HCT116 (cell line): ENCODE measurements at regions not wholly inside any gene's neighbourhood (a gene's known extent, or its start where the extent isn't known, plus 50 kb on each side); places are given as distances from the start of the nearest gene placed in this dataset.

Experiments
- ATAC-seq: fragments of 200-7000 bp; cut with Tn5 transposase; 2 replicates; pipeline ENCODE4 v1.9.1; 2020; ENCODE audit warnings: mild to moderate bottlenecking, moderate library complexity
- BruUV-seq: library from RNA; stranded (reverse); fragments of 400-500 nt; replicated peaks from 2 replicates; lab custom pipeline; 2021; lab: Mats Ljungman, UMichigan
- CTCF ChIA-PET: fragments of 300-600 bp; sonication (Branson Sonifier 250); formaldehyde crosslinking; loops from one replicate; lab custom pipeline; 2021; ENCODE audit warnings: antibody characterized with exemption; lab: Charles Lee
- POLR2A ChIA-PET: fragments of 300-600, 350-600 bp; sonication (Branson Sonifier 250); formaldehyde crosslinking; loops from one replicate; lab custom pipeline; 2021; ENCODE audit warnings: antibody characterized with exemption; lab: Charles Lee
- RAD21 ChIA-PET, 2 experiments: fragments of 300-600 bp; sonication (Branson Sonifier 250); formaldehyde crosslinking; loops; one replicate each; lab custom pipeline; 2023; ENCODE audit warnings: low total read pairs in 2 of 2; ENCODE audit not compliant: uncharacterized antibody in 2 of 2, unreplicated experiment in 2 of 2, low non-redundant PET in 1 of 2; lab: Charles Lee
- DNase-seq: peaks from one replicate; pipeline ENCODE4 v3.0.0-alpha.2; 2010; ENCODE audit warnings: low read depth, low spot score
- H2AFZ ChIP-seq: fragments of 200-600 bp; shearing (Covaris generic), sonication (generic); 2 replicates; pipeline ENCODE4 v1.6.1; 2017; ENCODE audit warnings: low read depth, mixed run types, mixed read lengths, antibody characterized with exemption, low read length; ENCODE audit not compliant: poor library complexity, severe bottlenecking
- H3K27ac ChIP-seq: 2 replicates; pipeline ENCODE4 v1.5.1; 2012; ENCODE audit warnings: low read depth, low read length
- H3K27me3 ChIP-seq: fragments of 200-600 bp; sonication (generic); 2 replicates; pipeline ENCODE4 v1.6.1; 2016; ENCODE audit warnings: mixed run types, low read length, mixed read lengths; ENCODE audit not compliant: insufficient read depth
- H3K36me3 ChIP-seq, 2 experiments: fragments of 200-500 bp in 1 of 2; fragments of 200-600 bp in 1 of 2; sonication (Bioruptor generic) in 1 of 2; sonication (generic) in 1 of 2; 2 replicates each; pipeline versions ENCODE4 v1.5.1 to v1.6.1; 2014 to 2016; ENCODE audit warnings: low read length in 2 of 2, inconsistent platforms in 1 of 2, mixed read lengths in 1 of 2, mixed run types in 1 of 2; ENCODE audit not compliant: insufficient read depth in 2 of 2, control insufficient read depth in 1 of 2
- H3K4me1 ChIP-seq, 2 experiments: fragments of 200-600 bp in 1 of 2; sonication (generic) in 1 of 2; 2 replicates each; pipeline versions ENCODE4 v1.5.1 to v1.6.1; 2012 to 2017; ENCODE audit warnings: low read length in 2 of 2, inconsistent platforms in 1 of 2, mild to moderate bottlenecking in 1 of 2, mixed read lengths in 1 of 2, mixed run types in 1 of 2, moderate library complexity in 1 of 2; ENCODE audit not compliant: insufficient read depth in 2 of 2, control insufficient read depth in 1 of 2
- H3K4me2 ChIP-seq: fragments of 200-600 bp; sonication (generic); 2 replicates; pipeline ENCODE4 v1.6.1; 2017; ENCODE audit warnings: mixed run types, low read length, mixed read lengths
- H3K4me3 ChIP-seq, 2 experiments: fragments of 200-600 bp in 1 of 2; sonication (generic) in 1 of 2; replicated peaks in 1 of 2; 2 replicates each; pipeline ENCODE4 v1.5.1; 2011 to 2016; ENCODE audit warnings: low read length in 2 of 2, control low read depth in 1 of 2, low read depth in 1 of 2, mild to moderate bottlenecking in 1 of 2, mixed read lengths in 1 of 2, mixed run types in 1 of 2
- H3K79me2 ChIP-seq: fragments of 200-600 bp; sonication (generic); 2 replicates; pipeline ENCODE4 v1.6.1; 2017; ENCODE audit warnings: mild to moderate bottlenecking, mixed run types, low read length, moderate library complexity, mixed read lengths; ENCODE audit not compliant: insufficient read depth
- H3K9ac ChIP-seq: fragments of 200-600 bp; sonication (generic); 2 replicates; pipeline ENCODE4 v1.6.1; 2016; ENCODE audit warnings: low read length, mixed read lengths
- H3K9me2 ChIP-seq: fragments of 200-600 bp; sonication (generic), shearing (Covaris generic); 2 replicates; pipeline ENCODE4 v1.6.1; 2017; ENCODE audit warnings: mixed run types, mild to moderate bottlenecking, moderate library complexity; ENCODE audit not compliant: insufficient read depth
- H3K9me3 ChIP-seq, 2 experiments: fragments of 200-500 bp in 1 of 2; fragments of 200-600 bp in 1 of 2; sonication (Bioruptor generic) in 1 of 2; sonication (generic) in 1 of 2; 2 replicates each; pipeline ENCODE4 v1.6.1; 2014 to 2017; ENCODE audit warnings: low read length in 2 of 2, mixed read lengths in 2 of 2, inconsistent platforms in 1 of 2, low read depth in 1 of 2, mild to moderate bottlenecking in 1 of 2, mixed run types in 1 of 2, moderate library complexity in 1 of 2; ENCODE audit not compliant: control insufficient read depth in 1 of 2, insufficient read depth in 1 of 2
- H4K20me1 ChIP-seq: fragments of 200-600 bp; sonication (generic), shearing (Covaris generic); 2 replicates; pipeline ENCODE4 v1.6.1; 2017; ENCODE audit warnings: mixed run types, mild to moderate bottlenecking, moderate library complexity; ENCODE audit not compliant: insufficient read depth
- CBX3 ChIP-seq: IDR thresholded peaks from 2 replicates; pipeline ENCODE4 v1.6.1; 2012; ENCODE audit warnings: low read depth
- CTCF ChIP-seq, 3 experiments: fragments of 200-600 bp in 1 of 3; sonication (generic) in 1 of 3; IDR thresholded peaks in 2 of 3; conservative IDR thresholded peaks in 1 of 3; 2 replicates each; pipeline ENCODE4 v1.5.1; 2012 to 2017; ENCODE audit warnings: low read depth in 2 of 3, low read length in 2 of 3, antibody characterized with exemption in 1 of 3, borderline replicate concordance in 1 of 3, control low read depth in 1 of 3, mild to moderate bottlenecking in 1 of 3, mixed read lengths in 1 of 3, mixed run types in 1 of 3, moderate library complexity in 1 of 3; ENCODE audit not compliant: insufficient read depth in 1 of 3
- EGR1 ChIP-seq: IDR thresholded peaks from 2 replicates; pipeline ENCODE4 v1.6.1; 2012; ENCODE audit warnings: low read depth
- ELF1 ChIP-seq: IDR thresholded peaks from 2 replicates; pipeline ENCODE4 v1.6.1; 2012; ENCODE audit warnings: low read depth, borderline replicate concordance
- EZH2phosphoT487 ChIP-seq: fragments of 200-600 bp; IDR thresholded peaks from 2 replicates; pipeline ENCODE4 v1.6.1; 2018; ENCODE audit warnings: antibody characterized with exemption, borderline replicate concordance
- FOSL1 ChIP-seq: IDR thresholded peaks from 2 replicates; pipeline ENCODE4 v1.6.1; 2012; ENCODE audit warnings: low read depth
- JUND ChIP-seq: IDR thresholded peaks from 2 replicates; pipeline ENCODE4 v1.6.1; 2012
- MAX ChIP-seq: IDR thresholded peaks from 2 replicates; pipeline ENCODE4 v1.6.1; 2012
- POLR2A ChIP-seq: IDR thresholded peaks from 2 replicates; pipeline ENCODE4 v1.7.0; 2011; ENCODE audit warnings: borderline replicate concordance; ENCODE audit not compliant: insufficient read depth, insufficient read length; ENCODE audit errors: extremely low read depth
- POLR2AphosphoS5 ChIP-seq: IDR thresholded peaks from 2 replicates; pipeline ENCODE4 v1.6.1; 2011; ENCODE audit warnings: mild to moderate bottlenecking, low read depth, low read length, moderate library complexity
- RAD21 ChIP-seq: IDR thresholded peaks from 2 replicates; pipeline ENCODE4 v1.6.1; 2012; ENCODE audit warnings: low read depth, mild to moderate bottlenecking
- SIN3A ChIP-seq: IDR thresholded peaks from 2 replicates; pipeline ENCODE4 v1.6.1; 2012; ENCODE audit warnings: low read depth
- SP1 ChIP-seq: IDR thresholded peaks from 2 replicates; pipeline ENCODE4 v1.6.1; 2012; ENCODE audit warnings: low read depth
- SRF ChIP-seq: IDR thresholded peaks from 2 replicates; pipeline ENCODE4 v1.6.1; 2012; ENCODE audit warnings: low read depth
- TCF7L2 ChIP-seq: IDR thresholded peaks from 2 replicates; pipeline ENCODE4 v1.7.0; 2011; ENCODE audit warnings: borderline replicate concordance, inconsistent platforms; ENCODE audit not compliant: insufficient read depth, insufficient read length; ENCODE audit errors: extremely low read depth
- YY1 ChIP-seq: IDR thresholded peaks from 2 replicates; pipeline ENCODE4 v1.6.1; 2011; ENCODE audit warnings: low read length, low read depth, moderate library complexity, mild to moderate bottlenecking; ENCODE audit not compliant: insufficient replicate concordance; ENCODE audit errors: extremely low read depth
- ZBTB33 ChIP-seq: IDR thresholded peaks from 2 replicates; pipeline ENCODE4 v1.6.1; 2011; ENCODE audit warnings: mild to moderate bottlenecking, low read length, moderate library complexity; ENCODE audit not compliant: insufficient replicate concordance; ENCODE audit errors: extremely low read depth
- ZFX ChIP-seq: fragments of 450-650 bp; IDR thresholded peaks from 2 replicates; pipeline ENCODE4 v1.6.1; 2017
- intact Hi-C: fragments of 100-400 bp; cut with micrococcal nuclease; formaldehyde crosslinking; loops from 2 replicates; pipeline ENCODE4 v1.10.0; 2022
- TF ChIP-seq, protein P1 (sequence below): IDR thresholded peaks from 2 replicates; pipeline ENCODE4 v1.6.1; 2012

- no peaks in the 10 kb centered on the region for H3K27me3 ChIP-seq
- H3K9me3 ChIP-seq = peaks cover 3 to 20% of the 10 kb centered on the region in 2 experiments; a peak in 2 of 4 replicates
- no peak overlapping the region for H3K27ac ChIP-seq
- DNase-seq (no peak), ATAC-seq (no peak)
- no peak overlapping the region for H2AFZ ChIP-seq
- no peaks in the 10 kb centered on the region for H3K36me3 ChIP-seq
- ChIA-PET POLR2A (no interaction called here), RAD21 (no interaction called here), CTCF (no interaction called here)
- H3K9me2 ChIP-seq = no peaks in the 10 kb centered on the region
- no peak overlapping the region for H3K9ac ChIP-seq
- no peak overlapping the region for H3K4me3 ChIP-seq
- no peak overlapping the region for H3K4me2 ChIP-seq
- H3K4me1 ChIP-seq = no peaks in the 10 kb centered on the region
- no peaks in the 10 kb centered on the region; the same call in 1 of the 2 replicates for H4K20me1 ChIP-seq
- BruUV-seq = no TSS peak
- no peaks in the 10 kb centered on the region for H3K79me2 ChIP-seq
- TF ChIP-seq FOSL1 (no peak), ELF1 (no peak), POLR2AphosphoS5 (no peak), TCF7L2 (no peak), SIN3A (no peak), MAX (no peak), CTCF (IDR thresholded peaks at IDR 0.05 in 2 of 3, conservative IDR thresholded peaks at IDR 0.05 in 1 of 3; ENCODE audit: borderline replicate concordance in 1 of 3, insufficient read depth in 1 of 3, low read depth in 2 of 3, low read length in 2 of 3) (no peak), POLR2A (no peak), SP1 (no peak), EGR1 (no peak), RAD21 (no peak), ZFX (no peak), ZBTB33 (no peak), JUND (no peak), CBX3 (no peak), EZH2phosphoT487 (no peak), SRF (no peak), YY1 (no peak)
- TF ChIP-seq, protein P1, sequence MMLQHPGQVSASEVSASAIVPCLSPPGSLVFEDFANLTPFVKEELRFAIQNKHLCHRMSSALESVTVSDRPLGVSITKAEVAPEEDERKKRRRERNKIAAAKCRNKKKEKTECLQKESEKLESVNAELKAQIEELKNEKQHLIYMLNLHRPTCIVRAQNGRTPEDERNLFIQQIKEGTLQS = no peak
- intact Hi-C loops = no loop called here
Measured at GRCh38 chr4:45349859-45350258, 623.5 kb upstream of the GNPDA2 start.
